Mesenchymal stem cell (in vitro differentiated cells and primary cell): ENCODE measurements at regions not wholly inside any gene's neighbourhood (a gene's known extent, or its start where the extent isn't known, plus 50 kb on each side); places are given as distances from the start of the nearest gene placed in this dataset.

ENCODE experiments used
- DNase-seq: peaks from one replicate; pipeline ENCODE4 v3.0.0-alpha.2; 2013
- H2AFZ ChIP-seq: one replicate; pipeline ENCODE4 v1.6.1; 2013; ENCODE audit warnings: low read depth, mild to moderate bottlenecking, control low read depth, inconsistent platforms, low read length, moderate library complexity
- H2AK5ac ChIP-seq: 2 replicates; pipeline ENCODE4 v1.6.1; 2013; ENCODE audit warnings: low read length, moderate library complexity, mild to moderate bottlenecking, inconsistent platforms; ENCODE audit not compliant: severe bottlenecking
- H2BK120ac ChIP-seq: one replicate; pipeline ENCODE4 v1.6.1; 2013; ENCODE audit warnings: low read depth, mild to moderate bottlenecking, inconsistent platforms, low read length, moderate library complexity
- H2BK12ac ChIP-seq, 2 experiments: one replicate each; pipeline ENCODE4 v1.6.1; 2013; ENCODE audit warnings: inconsistent platforms in 2 of 2, low read length in 2 of 2, mild to moderate bottlenecking in 2 of 2, moderate library complexity in 2 of 2, control low read depth in 1 of 2
- H2BK15ac ChIP-seq: one replicate; pipeline ENCODE4 v1.6.1; 2013; ENCODE audit warnings: mild to moderate bottlenecking, low read depth, inconsistent platforms; ENCODE audit not compliant: poor library complexity, severe bottlenecking
- H2BK5ac ChIP-seq: 2 replicates; pipeline ENCODE4 v1.6.1; 2013; ENCODE audit warnings: low read depth, mild to moderate bottlenecking, low read length, control low read depth, inconsistent platforms; ENCODE audit not compliant: poor library complexity, severe bottlenecking
- H3K14ac ChIP-seq, 2 experiments: one replicate each; pipeline ENCODE4 v1.6.1; 2013; ENCODE audit warnings: inconsistent platforms in 2 of 2, low read length in 2 of 2, control low read depth in 1 of 2, mild to moderate bottlenecking in 1 of 2, moderate library complexity in 1 of 2
- H3K18ac ChIP-seq, 2 experiments: one replicate each; pipeline ENCODE4 v1.6.1; 2013; ENCODE audit warnings: inconsistent platforms in 2 of 2, low read length in 2 of 2, control low read depth in 1 of 2, low read depth in 1 of 2, mild to moderate bottlenecking in 1 of 2
- H3K23ac ChIP-seq, 2 experiments: one replicate each; pipeline ENCODE4 v1.6.1; 2013; ENCODE audit warnings: inconsistent platforms in 2 of 2, low read length in 2 of 2, mild to moderate bottlenecking in 2 of 2, moderate library complexity in 2 of 2, control low read depth in 1 of 2
- H3K27ac ChIP-seq: 2 replicates; pipeline ENCODE4 v1.5.1; 2013; ENCODE audit warnings: mild to moderate bottlenecking, moderate library complexity, low read length, control low read depth, inconsistent platforms; ENCODE audit not compliant: poor library complexity, severe bottlenecking
- H3K27me3 ChIP-seq, 2 experiments: 2 replicates each; pipeline versions ENCODE4 v1.6.1 to v1.7.0; 2013; ENCODE audit warnings: low read length in 2 of 2, mild to moderate bottlenecking in 2 of 2, moderate library complexity in 2 of 2, control low read depth in 1 of 2, inconsistent platforms in 1 of 2; ENCODE audit not compliant: control insufficient read depth in 1 of 2, insufficient read depth in 1 of 2
- H3K36me3 ChIP-seq, 2 experiments: 2 replicates each; pipeline versions ENCODE4 v1.6.1 to v1.7.0; 2013; ENCODE audit warnings: low read length in 2 of 2, control low read depth in 1 of 2, inconsistent platforms in 1 of 2, low read depth in 1 of 2, mild to moderate bottlenecking in 1 of 2; ENCODE audit not compliant: insufficient read depth in 2 of 2, control insufficient read depth in 1 of 2
- H3K4ac ChIP-seq, 2 experiments: one replicate each; pipeline ENCODE4 v1.6.1; 2013; ENCODE audit warnings: inconsistent platforms in 2 of 2, low read length in 2 of 2, mild to moderate bottlenecking in 2 of 2, moderate library complexity in 2 of 2, control low read depth in 1 of 2, low read depth in 1 of 2
- H3K4me1 ChIP-seq: 2 replicates; pipeline ENCODE4 v1.6.1; 2013; ENCODE audit warnings: low read depth, low read length, control low read depth; ENCODE audit not compliant: control insufficient read depth, insufficient read depth
- H3K4me2 ChIP-seq: 2 replicates; pipeline ENCODE4 v1.6.1; 2013; ENCODE audit warnings: low read length, mild to moderate bottlenecking, inconsistent platforms; ENCODE audit not compliant: poor library complexity, severe bottlenecking
- H3K4me3 ChIP-seq, 2 experiments: 2 replicates each; pipeline versions ENCODE4 v1.5.1 to v1.7.0; 2013; ENCODE audit warnings: low read length in 2 of 2, mild to moderate bottlenecking in 2 of 2, control low read depth in 1 of 2, low read depth in 1 of 2; ENCODE audit not compliant: insufficient read depth in 1 of 2
- H3K79me1 ChIP-seq: replicated peaks from 2 replicates; pipeline ENCODE4 v1.6.1; 2013; ENCODE audit warnings: mild to moderate bottlenecking, control low read depth, low read length, inconsistent platforms; ENCODE audit not compliant: poor library complexity, severe bottlenecking
- H3K9ac ChIP-seq: 2 replicates; pipeline ENCODE4 v1.7.0; 2013; ENCODE audit warnings: mild to moderate bottlenecking, low read length, moderate library complexity
- H3K9me3 ChIP-seq: 2 replicates; pipeline ENCODE4 v1.7.0; 2013; ENCODE audit warnings: mild to moderate bottlenecking, low read length; ENCODE audit not compliant: control insufficient read depth
- H4K8ac ChIP-seq: one replicate; pipeline ENCODE4 v1.6.1; 2013; ENCODE audit warnings: inconsistent platforms, mild to moderate bottlenecking, low read length, moderate library complexity
- H4K91ac ChIP-seq: one replicate; pipeline ENCODE4 v1.6.1; 2013; ENCODE audit warnings: mild to moderate bottlenecking, low read length, inconsistent platforms
- WGBS: methylation state at CpG from one replicate; pipeline ENCODE4 v1.1.7; 2013; ENCODE audit warnings: mixed read lengths; 5-methylcytosine and 5-hydroxymethylcytosine counted together

DNA sequence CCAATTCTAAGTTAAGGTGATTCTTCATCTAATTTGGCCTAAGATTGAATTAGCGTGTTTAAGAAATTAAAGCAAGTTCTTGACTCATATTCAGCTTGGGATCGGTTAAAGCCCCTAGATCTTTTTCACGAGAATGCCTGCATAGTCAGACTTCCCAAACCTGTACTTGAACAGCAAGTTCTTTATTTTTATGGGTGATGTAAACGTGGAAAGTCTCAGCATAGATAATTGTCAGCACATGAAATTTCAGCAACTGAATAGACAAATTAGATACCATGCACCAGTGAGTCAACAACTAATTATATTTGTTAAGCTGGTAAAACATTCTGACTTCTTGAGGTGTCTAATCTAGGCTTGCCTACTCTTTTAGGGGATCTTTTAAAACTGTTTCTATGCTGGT is 183.1 kb upstream of the TNFAIP3 start:
- Histone ChIP-seq H2BK15ac (no peak overlapping the region), H3K4me2 (no peak overlapping the region), H3K4ac (no peak overlapping the region), H3K4me3 (no peak overlapping the region), H4K8ac (no peak overlapping the region), H2AK5ac (no peak overlapping the region), H2BK12ac (no peak overlapping the region), H2BK5ac (no peak overlapping the region), H3K23ac (no peak overlapping the region), H3K36me3 (no peaks in the 10 kb centered on the region), H2AFZ (no peak overlapping the region), H3K9ac (no peak overlapping the region), H3K14ac (no peak overlapping the region), H3K9me3 (no peaks in the 10 kb centered on the region), H3K4me1 (no peaks in the 10 kb centered on the region), H3K27me3 (no peaks in the 10 kb centered on the region), H3K79me1 (no peaks in the 10 kb centered on the region), H4K91ac (no peak overlapping the region), H3K27ac (no peak overlapping the region), H3K18ac (no peak overlapping the region), H2BK120ac (no peak overlapping the region)
- 50% methylated on average over 2 of the region's 4 CpGs for WGBS
- DNase-seq: no peak

DNA sequence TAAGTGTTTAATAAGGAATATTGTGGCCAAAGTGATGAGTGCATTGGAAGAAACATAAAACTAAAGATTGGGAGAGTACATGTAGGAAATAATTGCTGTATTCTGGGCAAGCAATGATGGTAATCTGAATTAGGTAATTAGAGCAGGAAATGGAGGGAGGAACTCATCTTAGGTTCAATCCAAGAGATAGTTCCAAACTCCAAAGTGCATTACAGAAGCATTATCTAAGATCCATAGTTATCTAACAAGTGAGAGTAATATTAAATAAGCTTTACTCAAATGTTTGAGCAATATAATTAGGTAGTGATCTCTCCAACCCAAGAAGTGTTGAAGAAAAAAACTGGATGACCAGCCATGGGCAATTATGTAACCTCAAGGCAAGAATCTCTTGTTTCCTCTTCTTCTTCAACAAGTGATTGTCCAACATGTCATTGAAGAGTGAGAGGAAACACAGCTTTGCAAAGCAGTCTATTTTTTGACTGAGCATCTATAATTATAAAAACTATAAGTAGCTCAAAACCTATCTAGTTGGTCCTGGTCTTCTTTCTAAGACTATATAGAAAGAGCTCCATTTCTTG is 181.2 kb upstream of the TNFAIP3 start:
- H2AK5ac ChIP-seq: no peak overlapping the region
- no peaks in the 10 kb centered on the region for H3K9me3 ChIP-seq
- H3K4me3 ChIP-seq: no peak overlapping the region
- H3K27ac ChIP-seq: no peak overlapping the region
- H3K18ac ChIP-seq: no peak overlapping the region
- H4K91ac ChIP-seq: no peak overlapping the region
- no peaks in the 10 kb centered on the region for H3K36me3 ChIP-seq
- DNase-seq: no peak
- H2BK15ac ChIP-seq: no peak overlapping the region
- H3K23ac ChIP-seq: no peak overlapping the region
- H4K8ac ChIP-seq: no peak overlapping the region
- no peak overlapping the region for H3K9ac ChIP-seq
- no peak overlapping the region for H3K4me2 ChIP-seq
- no peaks in the 10 kb centered on the region for H3K27me3 ChIP-seq
- H2BK12ac ChIP-seq: no peak overlapping the region
- no peak overlapping the region for H2BK120ac ChIP-seq
- H3K79me1 ChIP-seq: no peaks in the 10 kb centered on the region
- H3K4ac ChIP-seq: no peak overlapping the region
- H2AFZ ChIP-seq: no peak overlapping the region
- H3K4me1 ChIP-seq: no peaks in the 10 kb centered on the region
- no peak overlapping the region for H3K14ac ChIP-seq
- no peak overlapping the region for H2BK5ac ChIP-seq

DNA sequence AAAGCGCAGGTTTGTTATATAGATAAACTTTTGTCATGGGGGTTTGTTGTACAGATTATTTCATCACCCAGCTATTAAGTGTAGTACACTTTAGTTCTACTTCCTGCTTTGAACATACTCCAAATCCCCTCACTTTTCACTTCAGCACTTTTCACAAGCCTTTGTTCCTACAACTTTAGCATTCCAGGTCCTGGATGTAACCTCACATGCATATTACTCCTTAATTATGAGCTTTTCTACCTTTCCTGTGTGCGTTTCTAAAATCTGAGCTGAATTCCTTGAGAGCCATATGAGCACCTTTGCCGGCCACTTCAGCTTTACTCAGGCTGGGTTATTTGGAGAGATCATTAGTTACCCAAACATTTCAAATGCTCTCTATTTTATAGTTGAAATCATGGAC is 179.2 kb upstream of the TNFAIP3 start:
- Histone ChIP-seq H2AFZ (no peak overlapping the region), H2BK12ac (no peak overlapping the region), H3K4ac (no peak overlapping the region), H3K18ac (no peak overlapping the region), H3K27me3 (no peaks in the 10 kb centered on the region), H2BK15ac (no peak overlapping the region), H3K9me3 (no peaks in the 10 kb centered on the region), H4K8ac (no peak overlapping the region), H2AK5ac (no peak overlapping the region), H3K4me2 (no peak overlapping the region), H3K4me3 (no peak overlapping the region), H3K79me1 (no peaks in the 10 kb centered on the region), H3K36me3 (no peaks in the 10 kb centered on the region), H3K4me1 (no peaks in the 10 kb centered on the region), H2BK120ac (no peak overlapping the region), H4K91ac (no peak overlapping the region), H3K9ac (no peak overlapping the region), H3K27ac (no peak overlapping the region), H2BK5ac (no peak overlapping the region), H3K23ac (no peak overlapping the region), H3K14ac (no peak overlapping the region)
- DNase-seq: no peak
- WGBS: 97% methylated on average over 3 of the region's 3 CpGs

DNA sequence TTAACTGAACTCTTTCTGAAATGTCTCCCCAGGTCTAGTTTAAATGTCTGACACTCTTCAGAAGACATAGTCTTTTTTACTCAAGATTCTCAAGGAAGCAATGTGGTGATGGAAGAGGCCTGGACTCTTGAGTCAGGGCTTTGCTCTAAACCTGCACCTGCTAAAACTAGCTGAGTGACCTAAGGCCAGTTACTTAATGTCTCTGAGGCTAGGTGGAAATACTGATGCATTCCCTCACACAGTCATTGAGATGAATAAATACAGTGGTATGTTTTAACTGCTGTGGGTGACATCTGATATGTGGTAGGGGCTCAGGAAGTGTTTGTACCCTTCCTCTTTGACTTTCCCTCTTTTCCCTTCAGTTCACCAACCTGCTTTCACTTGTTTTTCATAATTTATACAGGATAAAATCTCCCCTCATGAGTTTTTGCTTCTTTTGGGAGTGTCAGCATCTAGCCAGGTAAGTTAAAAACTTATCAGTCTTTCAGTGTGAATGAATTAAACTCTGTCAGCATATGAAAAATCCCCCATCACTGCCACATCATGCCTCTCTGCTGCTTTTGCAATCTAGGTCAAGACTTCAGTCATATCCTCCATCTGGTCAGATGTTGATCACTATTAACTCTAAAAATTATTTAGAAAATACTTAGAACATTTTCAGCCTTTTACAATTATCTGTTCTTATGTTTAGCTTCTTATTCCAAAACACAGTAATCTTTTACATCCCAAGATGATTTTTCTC is 178.7 kb upstream of the TNFAIP3 start:
- Histone ChIP-seq H3K27me3 (no peaks in the 10 kb centered on the region), H3K9ac (no peak overlapping the region), H3K23ac (no peak overlapping the region), H3K14ac (no peak overlapping the region), H2AK5ac (no peak overlapping the region), H2AFZ (no peak overlapping the region), H3K4ac (no peak overlapping the region), H3K9me3 (no peaks in the 10 kb centered on the region), H2BK5ac (no peak overlapping the region), H3K36me3 (no peaks in the 10 kb centered on the region), H3K27ac (no peak overlapping the region), H3K4me2 (no peak overlapping the region), H2BK120ac (no peak overlapping the region), H2BK12ac (no peak overlapping the region), H4K91ac (no peak overlapping the region), H3K4me3 (no peak overlapping the region), H3K79me1 (no peaks in the 10 kb centered on the region), H3K4me1 (no peaks in the 10 kb centered on the region), H2BK15ac (no peak overlapping the region), H3K18ac (no peak overlapping the region), H4K8ac (no peak overlapping the region)
- DNase-seq: no peak
